KMS-11 (cell line): ENCODE measurements at regions not wholly inside any gene's neighbourhood (a gene's known extent, or its start where the extent isn't known, plus 50 kb on each side); places are given as distances from the start of the nearest gene placed in this dataset.

ENCODE experiments used
- H2AFZ ChIP-seq: fragments of 200-600 bp; sonication (generic); 2 replicates; pipeline ENCODE4 v1.6.1; 2016; ENCODE audit warnings: antibody characterized with exemption, mixed run types, low read depth
- H3K27ac ChIP-seq: fragments of 200-600 bp; sonication (generic); 2 replicates; pipeline ENCODE4 v1.6.1; 2016; ENCODE audit warnings: mild to moderate bottlenecking, mixed run types
- H3K27me3 ChIP-seq: fragments of 200-600 bp; sonication (generic); 2 replicates; pipeline ENCODE4 v1.6.1; 2017; ENCODE audit warnings: mild to moderate bottlenecking, low read depth, mixed run types, moderate library complexity; ENCODE audit not compliant: insufficient read depth
- H3K36me3 ChIP-seq: fragments of 200-600 bp; sonication (generic); 2 replicates; pipeline ENCODE4 v1.6.1; 2017; ENCODE audit warnings: mild to moderate bottlenecking, mixed run types; ENCODE audit not compliant: insufficient read depth
- H3K4me1 ChIP-seq: fragments of 200-600 bp; sonication (generic); 2 replicates; pipeline ENCODE4 v1.6.1; 2016; ENCODE audit warnings: mild to moderate bottlenecking, low read depth, mixed run types; ENCODE audit not compliant: poor library complexity, severe bottlenecking
- H3K4me2 ChIP-seq: fragments of 200-600 bp; sonication (generic); 2 replicates; pipeline ENCODE4 v1.7.0; 2016; ENCODE audit warnings: mild to moderate bottlenecking, mixed run types
- H3K4me3 ChIP-seq: fragments of 200-600 bp; sonication (generic); IDR thresholded peaks from 2 replicates; pipeline ENCODE4 v1.6.1; 2017; ENCODE audit warnings: low read depth, low read length, mixed read lengths; ENCODE audit not compliant: insufficient read depth
- H3K79me2 ChIP-seq: fragments of 200-600 bp; sonication (generic); 2 replicates; pipeline ENCODE4 v1.6.1; 2016; ENCODE audit warnings: low read depth, mixed run types; ENCODE audit not compliant: insufficient read depth
- H3K9ac ChIP-seq: fragments of 200-600 bp; sonication (generic); 2 replicates; pipeline ENCODE4 v1.6.1; 2016; ENCODE audit warnings: mild to moderate bottlenecking, mixed run types
- H4K20me1 ChIP-seq: fragments of 200-600 bp; sonication (generic); 2 replicates; pipeline ENCODE4 v1.6.1; 2016; ENCODE audit warnings: mild to moderate bottlenecking, mixed run types; ENCODE audit not compliant: insufficient read depth
- TF ChIP-seq, protein P1 (sequence below): fragments of 200-600 bp; sonication (generic); conservative IDR thresholded peaks from 2 replicates; pipeline ENCODE4 v1.6.1; 2017; ENCODE audit warnings: low read depth, mild to moderate bottlenecking, antibody characterized with exemption, low read length, moderate library complexity, mixed read lengths

DNA sequence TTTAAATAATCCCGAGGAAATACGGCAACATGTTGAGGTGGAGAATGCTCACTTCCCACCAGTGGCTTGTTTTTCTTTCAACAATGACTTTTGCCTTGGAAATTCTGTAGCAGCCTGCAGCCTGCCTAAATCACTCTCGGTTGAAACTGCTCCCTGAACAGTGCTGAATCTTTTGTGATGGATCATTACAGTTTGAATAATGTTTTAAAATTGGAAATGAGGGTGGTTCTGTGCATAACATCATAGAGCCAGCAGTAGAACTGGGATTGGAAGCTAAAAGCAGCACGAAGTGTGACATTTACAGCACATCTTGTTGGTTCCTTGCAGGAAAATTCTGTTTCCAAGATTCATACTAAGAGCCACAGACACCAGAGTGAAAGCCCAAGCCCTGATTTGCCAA is 74.1 kb upstream of the GPR12 start:
- Histone ChIP-seq H2AFZ (no peak overlapping the region), H3K79me2 (no peaks in the 10 kb centered on the region), H3K4me1 (no peaks in the 10 kb centered on the region), H4K20me1 (no peaks in the 10 kb centered on the region), H3K4me3 (no peak overlapping the region), H3K9ac (no peak overlapping the region), H3K27ac (no peak overlapping the region), H3K4me2 (no peak overlapping the region), H3K27me3 (no peaks in the 10 kb centered on the region), H3K36me3 (no peaks in the 10 kb centered on the region)
- TF ChIP-seq, protein P1, sequence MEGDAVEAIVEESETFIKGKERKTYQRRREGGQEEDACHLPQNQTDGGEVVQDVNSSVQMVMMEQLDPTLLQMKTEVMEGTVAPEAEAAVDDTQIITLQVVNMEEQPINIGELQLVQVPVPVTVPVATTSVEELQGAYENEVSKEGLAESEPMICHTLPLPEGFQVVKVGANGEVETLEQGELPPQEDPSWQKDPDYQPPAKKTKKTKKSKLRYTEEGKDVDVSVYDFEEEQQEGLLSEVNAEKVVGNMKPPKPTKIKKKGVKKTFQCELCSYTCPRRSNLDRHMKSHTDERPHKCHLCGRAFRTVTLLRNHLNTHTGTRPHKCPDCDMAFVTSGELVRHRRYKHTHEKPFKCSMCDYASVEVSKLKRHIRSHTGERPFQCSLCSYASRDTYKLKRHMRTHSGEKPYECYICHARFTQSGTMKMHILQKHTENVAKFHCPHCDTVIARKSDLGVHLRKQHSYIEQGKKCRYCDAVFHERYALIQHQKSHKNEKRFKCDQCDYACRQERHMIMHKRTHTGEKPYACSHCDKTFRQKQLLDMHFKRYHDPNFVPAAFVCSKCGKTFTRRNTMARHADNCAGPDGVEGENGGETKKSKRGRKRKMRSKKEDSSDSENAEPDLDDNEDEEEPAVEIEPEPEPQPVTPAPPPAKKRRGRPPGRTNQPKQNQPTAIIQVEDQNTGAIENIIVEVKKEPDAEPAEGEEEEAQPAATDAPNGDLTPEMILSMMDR: no peak

DNA sequence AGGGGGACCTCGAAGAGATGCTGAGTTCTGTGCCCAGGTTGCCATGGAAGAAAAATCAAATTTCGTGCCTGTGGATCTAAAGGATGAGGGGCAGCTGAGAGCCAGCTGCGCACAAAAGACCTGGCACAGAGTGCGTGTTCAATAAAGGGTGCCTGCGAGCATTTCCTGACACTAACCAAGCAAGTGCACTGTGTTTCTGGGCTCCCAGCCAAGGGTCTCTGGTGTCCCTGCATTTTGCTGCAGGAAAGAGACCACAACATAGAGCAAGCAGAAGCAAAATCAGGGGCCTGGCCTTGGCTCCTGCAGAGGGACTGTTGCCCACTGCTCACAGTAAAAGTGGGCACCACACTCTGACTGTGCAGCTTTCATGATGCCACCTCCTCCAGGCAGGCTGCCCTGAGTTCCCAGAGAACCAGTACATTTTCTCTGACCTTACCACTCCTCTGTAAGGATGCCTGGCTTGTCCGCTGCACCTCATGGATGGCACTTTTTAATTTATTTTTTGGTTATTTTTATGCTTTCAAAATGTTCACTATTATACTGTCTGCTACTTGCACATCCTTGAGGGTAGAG is 70.8 kb upstream of the GPR12 start:
- no peak overlapping the region for H2AFZ ChIP-seq
- H3K4me3 ChIP-seq: no peak overlapping the region
- H3K79me2 ChIP-seq: no peaks in the 10 kb centered on the region
- no peak overlapping the region for H3K27ac ChIP-seq
- H3K9ac ChIP-seq: no peak overlapping the region
- TF ChIP-seq, protein P1: no peak
- H3K4me2 ChIP-seq: no peak overlapping the region
- H3K4me1 ChIP-seq: no peaks in the 10 kb centered on the region
- no peaks in the 10 kb centered on the region for H3K36me3 ChIP-seq
- no peaks in the 10 kb centered on the region for H3K27me3 ChIP-seq
- no peaks in the 10 kb centered on the region for H4K20me1 ChIP-seq

DNA sequence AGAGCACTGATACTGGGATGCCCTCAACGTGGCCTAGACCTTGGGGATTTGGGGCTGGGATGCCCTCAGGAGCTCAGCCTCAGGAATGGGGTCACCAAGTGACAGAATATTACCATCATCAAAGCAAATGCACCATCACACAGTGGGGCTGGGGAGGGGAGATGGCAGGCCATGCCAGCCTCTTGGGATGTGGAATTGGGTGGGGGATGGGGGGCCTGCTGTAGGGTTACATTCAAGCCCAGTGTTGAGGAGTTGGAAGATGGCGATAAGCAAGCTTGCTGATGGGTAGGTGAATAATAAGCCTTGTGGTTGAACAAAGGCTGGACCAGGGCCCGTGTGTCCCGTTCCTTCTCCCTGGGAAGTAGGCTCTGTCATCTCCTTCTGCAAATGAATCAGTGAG is 69.1 kb upstream of the GPR12 start:
- H3K9ac ChIP-seq: no peak overlapping the region
- no peaks in the 10 kb centered on the region for H4K20me1 ChIP-seq
- no peaks in the 10 kb centered on the region for H3K36me3 ChIP-seq
- H3K4me1 ChIP-seq: no peaks in the 10 kb centered on the region
- H3K4me2 ChIP-seq: no peak overlapping the region
- no peaks in the 10 kb centered on the region for H3K79me2 ChIP-seq
- no peak overlapping the region for H2AFZ ChIP-seq
- H3K27me3 ChIP-seq: no peaks in the 10 kb centered on the region
- H3K27ac ChIP-seq: no peak overlapping the region
- no peak overlapping the region for H3K4me3 ChIP-seq
- TF ChIP-seq, protein P1: no peak

DNA sequence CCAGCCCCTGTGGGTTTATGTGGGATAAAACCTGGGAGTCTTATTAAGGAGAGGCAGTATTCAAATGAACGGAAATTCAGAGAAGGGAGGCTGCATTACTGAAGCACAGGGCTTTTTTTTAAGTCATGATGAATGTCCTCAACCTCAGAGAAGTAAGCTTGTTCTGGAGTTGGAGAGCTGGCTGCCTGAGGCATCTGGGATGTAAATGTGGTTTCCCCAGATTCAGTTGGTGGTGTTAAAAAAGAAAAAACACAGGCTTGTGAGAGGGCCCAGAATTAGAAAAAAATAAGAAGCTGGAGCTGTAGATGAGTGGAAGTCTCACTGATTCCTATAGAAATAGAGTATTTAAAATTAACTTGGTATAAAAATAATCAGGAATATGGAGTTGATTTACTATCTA is 64.0 kb upstream of the GPR12 start:
- Histone ChIP-seq H3K4me3 (no peak overlapping the region), H3K4me2 (no peak overlapping the region), H4K20me1 (no peaks in the 10 kb centered on the region), H3K27ac (no peak overlapping the region), H3K9ac (no peak overlapping the region), H3K27me3 (no peaks in the 10 kb centered on the region), H2AFZ (no peak overlapping the region), H3K4me1 (no peaks in the 10 kb centered on the region), H3K79me2 (no peaks in the 10 kb centered on the region), H3K36me3 (no peaks in the 10 kb centered on the region)
- TF ChIP-seq, protein P1: no peak
